OCI-M1 (cell line): ENCODE measurements at regions not wholly inside any gene's neighbourhood (a gene's known extent, or its start where the extent isn't known, plus 50 kb on each side); places are given as distances from the start of the nearest gene placed in this dataset.

Experiments used
- DNase-seq: peaks from one replicate; lab custom pipeline; 2025; lab: John Stamatoyannopoulos, UW

GRCh38 chr16:5595849-5596248 is 498.3 kb upstream of the EEF2KMT start:
- DNase-seq: no peak

GRCh38 chr16:5590416-5590815 is 492.8 kb upstream of the EEF2KMT start:
- DNase-seq: no peak

- no peak for DNase-seq
These were observed 492.3 kb upstream of the EEF2KMT start for GRCh38 chr16:5589812-5590373.

- DNase-seq: no peak
These were observed 486.5 kb upstream of the EEF2KMT start for GRCh38 chr16:5584109-5584508.

DNA sequence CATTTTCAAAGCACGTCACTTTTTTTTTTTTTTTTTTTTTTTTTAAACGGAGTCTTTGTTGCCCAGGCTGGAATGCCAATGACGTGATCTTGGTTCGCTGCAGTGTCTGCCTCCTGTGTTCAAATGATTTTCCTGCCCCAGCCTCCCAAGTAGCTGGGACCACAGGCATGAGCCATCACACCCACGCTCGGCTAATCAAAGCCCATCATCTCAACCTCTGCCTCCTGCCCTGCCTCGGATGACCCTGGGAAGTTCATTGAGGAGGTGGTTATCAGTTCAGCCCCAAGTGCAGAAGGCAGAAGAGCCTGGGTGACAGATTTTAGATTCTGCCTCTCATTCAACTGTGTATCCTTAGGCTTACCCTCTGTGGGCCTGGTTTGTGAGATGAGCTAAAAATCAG is 484.9 kb upstream of the EEF2KMT start:
- DNase-seq: no peak

DNA sequence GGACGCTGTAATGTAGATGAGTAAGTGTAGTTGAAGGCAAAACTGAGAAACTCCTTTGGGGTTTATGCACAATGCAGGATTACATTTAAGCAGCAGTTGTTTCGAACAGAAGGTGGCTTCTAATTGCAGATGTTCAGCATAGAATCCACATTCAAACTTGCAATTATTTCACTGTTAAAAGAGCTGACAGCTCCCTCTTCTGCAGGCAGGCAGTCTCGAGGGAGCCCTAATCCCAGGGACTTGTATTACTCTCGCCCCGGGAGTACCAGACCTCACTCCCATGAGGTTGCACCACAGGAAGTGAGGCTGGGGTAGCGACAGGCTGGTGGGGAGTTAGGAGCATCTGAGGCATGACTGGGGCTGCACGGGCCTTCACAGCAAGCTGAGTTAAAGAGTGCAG is 484.3 kb upstream of the EEF2KMT start:
- DNase-seq: no peak

- no peak for DNase-seq
These were observed 483.8 kb upstream of the EEF2KMT start for GRCh38 chr16:5581428-5581827.

DNA sequence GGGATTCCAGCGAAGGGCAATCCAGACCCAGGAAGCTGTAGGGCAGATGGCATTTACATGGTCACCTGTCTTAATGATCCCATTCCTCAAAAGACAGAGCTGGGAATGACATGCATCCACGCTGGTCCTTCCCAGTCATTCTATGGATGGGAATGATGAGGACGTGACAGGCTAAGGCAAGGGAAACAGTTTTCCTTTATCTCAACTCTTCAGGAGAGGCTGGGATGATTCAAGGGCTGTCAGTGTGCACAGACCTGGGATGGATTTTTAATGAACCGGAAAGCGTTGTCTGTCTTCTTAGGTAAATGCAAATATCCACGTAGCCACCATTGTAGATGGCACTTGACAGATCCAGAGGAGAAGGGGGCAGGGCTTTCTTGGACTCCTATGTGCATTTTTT is 483.2 kb upstream of the EEF2KMT start:
- no peak for DNase-seq

GRCh38 chr16:5580296-5580695 is 482.7 kb upstream of the EEF2KMT start:
- DNase-seq: no peak

DNA sequence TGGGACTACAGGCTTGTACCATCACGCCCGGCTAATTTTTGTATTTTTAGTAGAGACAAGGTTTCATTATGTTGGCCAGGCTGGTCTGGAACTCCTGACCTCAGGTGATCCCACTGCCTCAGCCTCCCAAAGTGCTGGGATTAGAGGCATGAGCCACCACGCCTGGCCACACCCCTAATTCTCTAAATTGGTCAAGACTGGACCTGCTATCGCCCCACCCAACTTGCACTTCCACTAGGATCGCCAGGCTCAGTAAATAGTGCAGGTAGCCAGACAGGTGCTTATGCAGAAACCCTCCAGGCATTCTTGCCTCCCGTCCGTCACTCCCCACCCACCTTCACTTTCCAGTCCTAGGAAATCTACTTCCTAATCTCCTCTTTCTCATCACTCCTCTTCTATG is 481.4 kb upstream of the EEF2KMT start:
- DNase-seq: no peak

- DNase-seq: no peak
These were observed 479.9 kb upstream of the EEF2KMT start for GRCh38 chr16:5577463-5577862.

GRCh38 chr16:5575646-5576245 is 478.2 kb upstream of the EEF2KMT start:
- no peak for DNase-seq

GRCh38 chr16:5575121-5575520 is 477.5 kb upstream of the EEF2KMT start:
- DNase-seq: no peak

- no peak for DNase-seq
These were observed 474.5 kb upstream of the EEF2KMT start for GRCh38 chr16:5572056-5572455.

DNA sequence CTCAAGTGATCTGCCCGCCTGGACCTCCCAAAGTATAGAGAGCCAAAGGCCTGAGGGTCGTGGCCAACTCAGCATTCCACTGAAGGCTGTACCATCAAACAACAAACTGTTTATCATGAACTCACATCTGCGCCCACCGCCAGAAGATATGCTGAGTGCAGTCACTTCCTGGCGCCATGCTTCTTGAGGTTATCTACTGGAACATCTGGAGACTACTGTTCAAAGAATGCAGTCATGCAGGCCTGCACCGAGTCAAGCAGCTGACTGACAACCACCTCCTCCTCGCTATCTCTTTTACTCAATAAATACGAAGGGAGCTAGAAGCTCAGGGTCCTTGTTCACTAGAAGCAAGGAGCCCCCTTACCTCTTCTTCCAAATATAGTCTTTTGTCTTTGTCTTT is 473.9 kb upstream of the EEF2KMT start:
- DNase-seq: no peak

DNA sequence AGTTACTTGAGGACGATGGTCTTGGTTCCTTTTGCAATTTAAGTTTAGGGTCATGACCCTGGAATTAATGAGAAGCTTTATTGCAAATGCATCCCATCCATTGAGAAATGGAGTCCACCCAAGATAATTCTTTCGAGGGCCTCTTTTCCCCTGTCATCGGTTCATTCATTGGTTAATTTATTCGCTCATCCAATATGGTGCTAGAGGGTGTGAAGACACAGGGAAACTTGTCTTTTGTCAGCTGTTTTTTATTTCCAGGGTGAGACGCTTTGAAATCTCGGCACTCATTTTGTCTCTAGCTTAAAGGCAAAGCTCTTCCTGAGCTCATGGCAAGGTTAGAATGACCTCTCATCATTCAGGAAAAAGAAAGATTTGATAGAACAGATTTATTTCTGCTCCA is 464.2 kb upstream of the EEF2KMT start:
- DNase-seq: no peak

- no peak for DNase-seq
These were observed 462.5 kb upstream of the EEF2KMT start for GRCh38 chr16:5560084-5560483.

- DNase-seq: no peak
These were observed 460.4 kb upstream of the EEF2KMT start for GRCh38 chr16:5557966-5558365.

DNA sequence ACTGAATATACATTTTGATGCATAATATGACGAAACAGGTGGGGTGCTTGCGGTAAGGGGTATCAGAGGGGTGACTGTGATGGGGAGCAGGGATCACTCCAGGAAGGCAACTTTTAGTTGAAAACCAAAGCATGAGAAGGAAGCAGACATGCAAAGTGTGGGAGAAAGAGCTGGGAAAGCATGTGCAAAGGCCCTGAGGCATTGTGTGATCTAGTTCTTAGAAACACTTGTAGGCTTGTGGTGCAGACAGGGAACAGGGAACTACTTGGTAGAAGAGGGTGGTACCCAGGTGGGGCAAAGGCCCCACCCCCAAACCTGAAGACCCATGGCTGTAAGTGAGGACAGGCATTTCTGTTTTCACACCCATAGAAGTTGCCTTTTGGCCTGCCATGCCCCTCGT is 459.9 kb upstream of the EEF2KMT start:
- DNase-seq: no peak

GRCh38 chr16:5556158-5556810 is 458.7 kb upstream of the EEF2KMT start:
- DNase-seq: no peak

DNA sequence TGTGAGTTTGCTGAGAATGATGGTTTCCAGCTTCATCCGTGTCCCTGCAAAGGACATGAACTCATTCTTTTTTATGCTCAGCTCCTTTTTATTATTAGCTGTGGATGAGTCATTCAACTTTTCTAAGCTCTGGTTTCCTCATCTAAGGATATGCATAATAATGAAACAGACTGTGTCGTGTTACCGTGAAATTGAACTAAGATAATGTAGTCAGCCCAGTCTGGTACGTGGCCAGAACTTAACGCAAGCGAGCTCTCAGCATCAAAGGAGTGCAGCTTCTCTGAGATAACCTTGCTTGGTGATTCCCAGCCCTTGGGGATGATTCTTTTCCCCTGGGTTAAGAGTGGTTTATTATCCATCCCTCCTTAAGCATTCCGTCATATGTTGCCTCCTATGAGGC is 454.3 kb upstream of the EEF2KMT start:
- DNase-seq: no peak

DNA sequence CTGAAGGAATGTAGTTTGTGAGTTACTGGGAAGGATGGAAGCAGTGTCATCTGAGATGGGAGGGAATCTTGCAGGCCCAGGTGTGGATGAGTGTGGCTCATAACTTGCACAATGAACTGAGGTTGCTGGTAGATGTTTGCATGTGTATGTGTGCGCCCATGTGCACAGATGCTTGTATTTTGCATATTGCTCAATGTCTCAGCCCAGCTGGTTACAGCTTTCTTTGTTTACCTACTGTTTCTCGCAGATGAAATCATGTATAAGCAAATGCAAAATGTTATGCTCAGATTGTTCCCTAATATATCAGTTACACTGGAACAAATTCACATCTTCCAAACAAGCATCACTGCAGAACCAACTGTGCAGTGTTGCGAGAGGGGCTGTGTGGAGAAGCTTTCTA is 452.2 kb upstream of the EEF2KMT start:
- DNase-seq: no peak

GRCh38 chr16:5541356-5541755 is 443.8 kb upstream of the EEF2KMT start:
- no peak for DNase-seq

DNA sequence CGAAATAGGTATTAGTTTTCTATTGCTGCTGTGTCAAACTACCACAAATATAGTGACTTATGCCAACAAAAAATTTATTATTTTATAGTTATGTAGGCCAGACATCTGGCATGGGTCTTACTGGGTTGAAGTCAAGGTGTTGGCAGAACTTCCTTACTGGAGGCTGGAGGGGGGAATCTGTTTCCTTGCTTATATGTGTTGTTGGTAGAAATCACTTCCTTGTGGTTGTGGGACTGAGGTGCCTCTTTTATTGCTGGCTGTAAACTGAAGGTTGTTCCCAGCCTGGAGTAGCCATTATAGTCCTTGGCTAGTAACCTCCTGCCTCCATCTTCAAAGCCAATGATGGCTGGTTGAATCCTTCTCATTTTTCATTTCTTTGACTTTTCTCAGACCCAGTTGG is 439.8 kb upstream of the EEF2KMT start:
- DNase-seq: no peak
